Lower lobe of right lung (tissue), 2 donors: ENCODE measurements at regions not wholly inside any gene's neighbourhood (a gene's known extent, or its start where the extent isn't known, plus 50 kb on each side); places are given as distances from the start of the nearest gene placed in this dataset.

Experiments
- ATAC-seq, 2 donors: fragments of 200-7000 bp; cut with Tn5 transposase; one replicate each; pipeline ENCODE4 v1.9.1; 2020 to 2022; ENCODE audit warnings: mild to moderate bottlenecking in 2 of 2, moderate library complexity in 2 of 2
- DNase-seq: peaks from one replicate; pipeline ENCODE4 v3.0.0-alpha.2; 2020
- H3K27ac ChIP-seq: fragments of 200-600 bp; one replicate; pipeline ENCODE4 v1.8.0; 2022
- H3K27me3 ChIP-seq: fragments of 200-600 bp; one replicate; pipeline ENCODE4 v1.8.0; 2022; ENCODE audit warnings: low read depth
- H3K36me3 ChIP-seq: fragments of 200-600 bp; one replicate; pipeline ENCODE4 v1.8.0; 2022; ENCODE audit warnings: mild to moderate bottlenecking
- H3K4me1 ChIP-seq: fragments of 200-600 bp; one replicate; pipeline ENCODE4 v1.8.0; 2022
- H3K4me3 ChIP-seq: fragments of 200-600 bp; one replicate; pipeline ENCODE4 v1.8.0; 2022; ENCODE audit warnings: mild to moderate bottlenecking
- H3K9me3 ChIP-seq: fragments of 200-600 bp; one replicate; pipeline ENCODE4 v1.8.0; 2022
- CTCF ChIP-seq: fragments of 200-600 bp; IDR thresholded peaks from one replicate; pipeline ENCODE4 v1.8.0; 2022; ENCODE audit warnings: antibody characterized with exemption, mild to moderate bottlenecking
- intact Hi-C: fragments of 100-400 bp; cut with DNase I; formaldehyde crosslinking; loops from one replicate; pipeline ENCODE4 v1.11.0; 2022
- donor health status: DM: no; HTN: yes; CAD: no; lungs with severe emphysema.

- Histone ChIP-seq H3K36me3 (no peaks in the 10 kb centered on the region), H3K27ac (no peak overlapping the region), H3K4me3 (no peak overlapping the region), H3K27me3 (no peaks in the 10 kb centered on the region), H3K4me1 (no peaks in the 10 kb centered on the region), H3K9me3 (no peaks in the 10 kb centered on the region)
- intact Hi-C loops: no loop called here
- TF ChIP-seq CTCF: no peak
- DNase-seq: no peak
- ATAC-seq: no peak
Measured at GRCh38 chr3:170814822-170815221, 55.2 kb downstream of the RPL22L1 start.

GRCh38 chr3:170813266-170813665 lies 56.7 kb downstream of the RPL22L1 start:
- intact Hi-C loops: no loop called here
- H3K4me1 ChIP-seq: no peaks in the 10 kb centered on the region

GRCh38 chr3:170811928-170812591 lies 57.9 kb downstream of the RPL22L1 start:
- TF ChIP-seq CTCF: peak; percentile 83
- Histone ChIP-seq H3K4me1 (no peaks in the 10 kb centered on the region), H3K9me3 (no peaks in the 10 kb centered on the region), H3K36me3 (no peaks in the 10 kb centered on the region), H3K4me3 (no peak overlapping the region), H3K27me3 (no peaks in the 10 kb centered on the region), H3K27ac (no peak overlapping the region)
- intact Hi-C loops: no loop called here
- peak; percentile 87 to 91 for ATAC-seq
- DNase-seq: peak; percentile 52

More at GRCh38 chr3:170813266-170813665, 56.7 kb downstream of the RPL22L1 start:
- ATAC-seq (no peak), DNase-seq (no peak)
- H3K9me3 ChIP-seq: no peaks in the 10 kb centered on the region
- no peaks in the 10 kb centered on the region for H3K36me3 ChIP-seq
- TF ChIP-seq CTCF: no peak
- no peaks in the 10 kb centered on the region for H3K27me3 ChIP-seq
- H3K4me3 ChIP-seq: no peak overlapping the region
- no peak overlapping the region for H3K27ac ChIP-seq

- intact Hi-C loops: no loop called here
- no peaks in the 10 kb centered on the region for H3K9me3 ChIP-seq
Measured at GRCh38 chr3:170811515-170811914, 58.5 kb downstream of the RPL22L1 start.

GRCh38 chr3:170809975-170810357 lies 60.0 kb downstream of the RPL22L1 start:
- no peak for TF ChIP-seq CTCF
- no peaks in the 10 kb centered on the region for H3K9me3 ChIP-seq
- no peaks in the 10 kb centered on the region for H3K4me1 ChIP-seq
- DNase-seq (no peak), ATAC-seq (no peak)
- no peak overlapping the region for H3K27ac ChIP-seq
- no peak overlapping the region for H3K4me3 ChIP-seq
- no peaks in the 10 kb centered on the region for H3K36me3 ChIP-seq
- intact Hi-C loops: no loop called here
- no peaks in the 10 kb centered on the region for H3K27me3 ChIP-seq

More at GRCh38 chr3:170811515-170811914, 58.5 kb downstream of the RPL22L1 start:
- DNase-seq (no peak), ATAC-seq (peak in 1 of 2 donors; percentile 24)
- Histone ChIP-seq H3K36me3 (no peaks in the 10 kb centered on the region), H3K4me3 (no peak overlapping the region), H3K4me1 (no peaks in the 10 kb centered on the region), H3K27ac (no peak overlapping the region), H3K27me3 (no peaks in the 10 kb centered on the region)
- no peak for TF ChIP-seq CTCF
